ENCODE measurements at regions not wholly inside any gene's neighbourhood (a gene's known extent, or its start where the extent isn't known, plus 50 kb on each side); places are given as distances from the start of the nearest gene placed in this dataset.

DNA sequence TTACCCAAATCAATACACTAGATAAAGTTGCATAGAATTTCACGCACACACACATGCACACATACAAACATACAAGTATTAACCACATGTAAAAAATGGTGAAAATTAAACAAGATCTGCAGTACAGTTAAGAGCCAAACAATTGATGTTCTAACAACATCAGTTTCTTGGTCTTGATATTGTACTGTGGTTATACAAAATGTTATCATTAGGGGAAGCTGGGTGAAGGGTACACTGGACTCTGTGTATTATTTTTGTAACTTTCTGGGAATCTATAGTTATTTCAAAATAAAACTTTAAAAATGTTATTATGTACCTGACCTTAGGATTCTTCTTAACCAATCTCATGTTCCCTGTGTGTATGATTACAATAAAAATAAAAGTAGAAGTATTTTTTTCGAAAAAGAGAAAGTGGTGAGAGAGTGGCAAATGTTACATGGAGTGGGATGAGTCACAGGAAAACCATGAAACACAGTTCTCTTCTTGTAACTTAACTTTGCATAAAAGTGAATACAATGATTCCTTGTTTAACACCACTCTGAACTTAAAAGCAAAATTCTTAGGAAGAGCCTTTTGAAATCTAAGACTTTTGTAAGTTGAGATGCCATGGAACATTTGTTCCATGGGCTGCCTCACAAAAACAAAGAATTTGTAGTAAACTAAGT, 101.6 kb upstream of the RUNX1 start:
- TF ChIP-seq, protein P1, sequence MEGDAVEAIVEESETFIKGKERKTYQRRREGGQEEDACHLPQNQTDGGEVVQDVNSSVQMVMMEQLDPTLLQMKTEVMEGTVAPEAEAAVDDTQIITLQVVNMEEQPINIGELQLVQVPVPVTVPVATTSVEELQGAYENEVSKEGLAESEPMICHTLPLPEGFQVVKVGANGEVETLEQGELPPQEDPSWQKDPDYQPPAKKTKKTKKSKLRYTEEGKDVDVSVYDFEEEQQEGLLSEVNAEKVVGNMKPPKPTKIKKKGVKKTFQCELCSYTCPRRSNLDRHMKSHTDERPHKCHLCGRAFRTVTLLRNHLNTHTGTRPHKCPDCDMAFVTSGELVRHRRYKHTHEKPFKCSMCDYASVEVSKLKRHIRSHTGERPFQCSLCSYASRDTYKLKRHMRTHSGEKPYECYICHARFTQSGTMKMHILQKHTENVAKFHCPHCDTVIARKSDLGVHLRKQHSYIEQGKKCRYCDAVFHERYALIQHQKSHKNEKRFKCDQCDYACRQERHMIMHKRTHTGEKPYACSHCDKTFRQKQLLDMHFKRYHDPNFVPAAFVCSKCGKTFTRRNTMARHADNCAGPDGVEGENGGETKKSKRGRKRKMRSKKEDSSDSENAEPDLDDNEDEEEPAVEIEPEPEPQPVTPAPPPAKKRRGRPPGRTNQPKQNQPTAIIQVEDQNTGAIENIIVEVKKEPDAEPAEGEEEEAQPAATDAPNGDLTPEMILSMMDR (conservative IDR thresholded peaks at IDR 0.05; ENCODE audit: low read length), result no peak
- peak; percentile 50 for DNase-seq (ENCODE audit: low read depth)
- no peak overlapping the region for H3K4me3 ChIP-seq (ENCODE audit: low read length)

DNA sequence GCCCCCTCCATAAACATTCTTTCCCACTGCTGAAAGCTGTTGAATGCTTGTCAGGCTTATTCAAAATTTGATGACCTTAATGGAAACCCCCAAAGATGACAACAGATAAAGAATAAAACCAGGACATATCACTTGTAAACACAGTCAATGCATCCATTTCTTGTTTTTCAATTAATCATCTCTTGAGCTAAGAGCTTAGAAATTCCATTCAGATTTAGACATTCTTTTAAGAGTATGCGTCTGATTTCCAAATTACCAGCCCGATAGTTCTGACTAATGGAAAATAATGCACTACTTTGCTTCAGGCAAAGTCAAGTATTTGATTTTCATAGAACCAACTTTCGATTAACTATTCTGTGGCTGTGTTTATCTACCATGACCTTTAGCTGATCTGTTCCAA, 100.6 kb upstream of the RUNX1 start:
- TF ChIP-seq, protein P1 (conservative IDR thresholded peaks at IDR 0.05; ENCODE audit: low read length), result no peak
- H3K4me3 ChIP-seq (ENCODE audit: low read length), result no peak overlapping the region
- DNase-seq (ENCODE audit: low read depth), result peak; percentile 59

DNA sequence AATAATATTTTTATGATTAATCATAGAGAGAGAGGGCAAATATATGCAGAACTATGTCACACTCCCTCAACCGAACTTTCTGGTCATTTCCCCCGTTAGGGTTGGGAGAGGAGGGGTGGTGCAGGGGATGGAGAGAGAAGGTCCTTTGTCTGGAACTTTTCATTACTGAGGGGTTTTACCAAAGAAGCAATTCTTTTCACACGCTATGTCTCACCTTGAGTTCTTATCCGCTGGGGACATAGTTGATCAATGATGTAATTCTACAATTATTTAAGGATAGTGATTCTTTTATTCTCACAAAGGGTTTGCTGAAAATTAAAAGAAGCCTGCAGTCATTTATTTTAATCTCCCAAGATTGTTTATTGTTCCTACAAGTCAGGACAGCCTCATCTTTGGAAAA, 98.3 kb upstream of the RUNX1 start:
- no peak for DNase-seq (ENCODE audit: low read depth)
- no peak overlapping the region for H3K4me3 ChIP-seq (ENCODE audit: low read length)
- TF ChIP-seq, protein P1 (conservative IDR thresholded peaks at IDR 0.05; ENCODE audit: low read length), result no peak

DNA sequence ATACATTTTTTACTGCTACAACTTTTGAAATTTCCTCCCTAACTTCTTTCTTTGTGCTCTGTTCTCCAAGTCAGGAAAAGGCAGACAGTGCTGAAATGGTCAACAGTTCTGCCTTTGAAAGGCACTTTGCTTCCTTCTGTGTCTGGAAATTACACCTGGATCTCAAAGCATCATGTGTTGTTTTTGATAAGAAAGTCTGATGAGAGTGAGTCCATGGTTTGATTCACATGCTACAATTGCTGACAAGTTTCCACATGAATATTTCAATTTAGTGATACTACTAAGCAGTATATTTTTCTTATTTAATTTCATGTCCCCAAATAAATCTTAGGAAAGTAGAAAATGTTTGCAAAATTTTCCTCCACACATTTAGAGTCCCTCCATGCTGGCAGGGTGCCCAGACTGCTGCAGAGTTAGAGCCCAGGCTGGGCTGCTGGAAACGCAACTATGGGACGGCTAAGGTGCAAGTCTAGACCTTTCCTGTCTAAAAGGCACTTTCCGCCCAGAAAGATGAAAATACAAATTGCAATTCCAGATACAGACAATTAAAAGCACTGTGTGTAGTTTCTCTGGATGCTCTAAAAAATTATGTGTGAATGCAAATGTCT, 96.6 kb upstream of the RUNX1 start:
- no peak for DNase-seq (ENCODE audit: low read depth)
- H3K4me3 ChIP-seq (ENCODE audit: low read length), result no peak overlapping the region
- TF ChIP-seq, protein P1 (conservative IDR thresholded peaks at IDR 0.05; ENCODE audit: low read length), result no peak

DNA sequence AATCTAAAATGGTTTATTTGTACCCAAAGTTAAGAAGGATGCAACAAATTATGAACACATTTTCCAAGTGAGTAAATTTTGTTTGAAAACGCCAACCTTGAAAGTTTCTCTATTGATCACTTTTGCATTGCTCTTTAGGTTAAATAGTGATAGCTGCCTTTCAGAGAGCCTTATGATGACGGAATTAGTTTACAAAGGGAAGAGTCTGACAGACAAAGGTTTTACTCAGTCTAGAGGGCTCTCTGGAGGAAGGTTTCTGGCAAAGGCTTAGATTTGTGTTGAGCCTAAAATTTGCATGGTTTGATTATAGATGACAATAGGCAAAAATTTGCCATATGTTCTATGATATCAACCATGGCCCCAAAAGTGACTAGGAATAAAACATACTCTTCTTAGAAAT, 95.9 kb upstream of the RUNX1 start:
- H3K4me3 ChIP-seq (ENCODE audit: low read length), result no peak overlapping the region
- DNase-seq (ENCODE audit: low read depth), result no peak
- TF ChIP-seq, protein P1 (conservative IDR thresholded peaks at IDR 0.05; ENCODE audit: low read length), result no peak

DNA sequence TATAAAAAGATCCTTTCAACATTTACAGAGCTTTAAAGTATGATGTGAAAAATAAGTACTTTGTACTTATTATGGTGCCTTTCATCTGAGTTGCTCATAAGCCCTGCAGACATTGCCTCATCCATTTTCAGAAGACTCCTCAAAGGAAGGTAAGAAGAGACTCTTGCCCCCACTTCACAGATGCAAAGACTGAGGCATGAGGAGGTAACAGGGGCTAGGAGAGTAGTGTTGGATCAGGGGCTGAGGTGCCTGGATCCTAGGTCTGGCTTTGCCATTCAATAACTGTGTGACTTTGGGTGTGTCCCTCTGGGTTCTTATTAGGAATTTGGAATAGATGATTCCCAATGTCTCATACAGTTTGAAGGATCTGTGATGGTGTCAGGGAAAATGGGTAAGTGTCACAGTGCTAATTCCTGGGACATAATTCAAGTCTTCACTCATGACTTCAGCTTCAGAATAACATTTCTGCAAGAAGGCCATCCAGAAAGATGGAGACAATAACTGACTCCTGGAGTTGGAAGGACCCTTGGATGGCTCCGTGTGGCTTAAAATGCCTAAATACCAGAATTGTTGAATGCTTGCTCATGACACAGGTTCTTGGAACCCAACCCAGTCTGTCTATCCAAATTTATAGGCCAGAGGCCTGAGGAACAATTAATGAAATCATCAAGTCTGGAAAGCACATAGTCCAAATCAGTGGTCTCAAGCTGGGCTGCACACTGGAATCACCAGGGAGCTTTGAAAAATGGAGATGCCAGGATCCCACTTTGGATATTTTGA, 93.1 kb upstream of the RUNX1 start:
- DNase-seq (ENCODE audit: low read depth), result peak; percentile 56
- H3K4me3 ChIP-seq (ENCODE audit: low read length), result no peak overlapping the region
- TF ChIP-seq, protein P1 (conservative IDR thresholded peaks at IDR 0.05; ENCODE audit: low read length), result no peak

DNA sequence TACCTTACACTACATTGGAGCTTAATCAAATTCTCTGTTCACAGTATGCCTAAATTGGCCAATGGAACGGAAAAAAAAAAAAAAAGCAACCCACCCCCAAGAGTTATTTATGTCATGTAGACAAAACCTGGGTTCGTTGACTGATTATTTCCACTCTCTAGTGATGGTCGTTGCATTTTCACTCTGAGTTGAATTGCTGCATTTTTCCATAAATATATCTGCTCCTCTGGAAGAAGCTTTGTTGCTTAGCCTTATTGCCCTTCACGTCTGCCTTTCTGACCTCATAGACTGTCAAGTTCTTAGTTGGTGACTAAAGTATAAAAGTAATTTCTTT, 90.2 kb upstream of the RUNX1 start:
- TF ChIP-seq, protein P1 (conservative IDR thresholded peaks at IDR 0.05; ENCODE audit: low read length), result no peak
- no peak for DNase-seq (ENCODE audit: low read depth)
- H3K4me3 ChIP-seq (ENCODE audit: low read length), result no peak overlapping the region
